Retinal pigment epithelial cell (primary cell): ENCODE measurements at regions not wholly inside any gene's neighbourhood (a gene's known extent, or its start where the extent isn't known, plus 50 kb on each side); places are given as distances from the start of the nearest gene placed in this dataset.
A peak's percentile ranks its signal among the peaks of the same experiment; 100 is the strongest.

Experiments
- DNase-seq: peaks from one replicate; pipeline ENCODE4 v3.0.0-alpha.2; 2010; ENCODE audit warnings: low read depth
- H3K4me3 ChIP-seq: 2 replicates; pipeline ENCODE4 v1.5.1; 2011; ENCODE audit warnings: mild to moderate bottlenecking, low read length, control low read depth, moderate library complexity
- TF ChIP-seq, protein P1 (sequence below): conservative IDR thresholded peaks from 2 replicates; pipeline ENCODE4 v1.5.1; 2011; ENCODE audit warnings: low read depth, low read length, control low read depth, inconsistent platforms

DNA sequence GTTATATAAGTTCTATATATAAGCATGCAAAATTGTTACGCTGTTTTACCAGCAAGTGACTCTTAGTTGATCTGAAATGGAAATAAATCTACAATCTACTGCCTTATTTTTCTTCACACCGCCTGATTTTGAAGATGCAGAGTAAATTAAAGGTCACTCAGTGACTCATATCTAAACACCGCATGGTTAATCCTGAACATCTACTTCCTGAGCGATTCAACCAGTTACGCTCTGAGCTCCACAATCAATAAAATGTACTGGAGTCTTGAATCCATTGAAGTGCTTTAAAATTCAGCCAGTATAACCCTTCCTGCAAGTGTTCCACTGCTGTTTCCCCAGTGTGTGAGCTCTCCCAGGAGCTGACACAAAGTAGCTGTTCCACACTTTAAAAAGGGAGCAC, 192.8 kb downstream of the SLC7A11 start:
- TF ChIP-seq, protein P1, sequence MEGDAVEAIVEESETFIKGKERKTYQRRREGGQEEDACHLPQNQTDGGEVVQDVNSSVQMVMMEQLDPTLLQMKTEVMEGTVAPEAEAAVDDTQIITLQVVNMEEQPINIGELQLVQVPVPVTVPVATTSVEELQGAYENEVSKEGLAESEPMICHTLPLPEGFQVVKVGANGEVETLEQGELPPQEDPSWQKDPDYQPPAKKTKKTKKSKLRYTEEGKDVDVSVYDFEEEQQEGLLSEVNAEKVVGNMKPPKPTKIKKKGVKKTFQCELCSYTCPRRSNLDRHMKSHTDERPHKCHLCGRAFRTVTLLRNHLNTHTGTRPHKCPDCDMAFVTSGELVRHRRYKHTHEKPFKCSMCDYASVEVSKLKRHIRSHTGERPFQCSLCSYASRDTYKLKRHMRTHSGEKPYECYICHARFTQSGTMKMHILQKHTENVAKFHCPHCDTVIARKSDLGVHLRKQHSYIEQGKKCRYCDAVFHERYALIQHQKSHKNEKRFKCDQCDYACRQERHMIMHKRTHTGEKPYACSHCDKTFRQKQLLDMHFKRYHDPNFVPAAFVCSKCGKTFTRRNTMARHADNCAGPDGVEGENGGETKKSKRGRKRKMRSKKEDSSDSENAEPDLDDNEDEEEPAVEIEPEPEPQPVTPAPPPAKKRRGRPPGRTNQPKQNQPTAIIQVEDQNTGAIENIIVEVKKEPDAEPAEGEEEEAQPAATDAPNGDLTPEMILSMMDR: no peak
- H3K4me3 ChIP-seq: peak overlapping the region; percentile 0
- peak; percentile 54 for DNase-seq

DNA sequence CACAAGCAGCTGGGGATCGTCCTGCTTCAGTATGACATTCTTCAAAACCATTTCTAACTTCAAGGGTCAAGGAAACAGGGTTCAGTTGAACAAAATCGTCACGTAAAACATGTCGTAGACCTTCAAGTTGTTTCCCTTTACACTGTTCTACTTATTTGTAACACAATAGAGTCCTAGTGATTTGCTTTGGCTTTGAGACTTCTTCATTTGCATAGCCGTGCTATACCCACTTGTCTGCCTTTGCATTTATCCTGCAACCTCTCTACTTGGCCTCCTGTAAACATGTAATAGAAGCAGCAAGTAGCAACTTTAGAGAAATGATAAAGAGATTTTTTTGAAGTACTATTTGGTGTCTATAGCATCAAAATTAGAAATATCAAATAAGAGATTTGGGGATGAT, 194.9 kb downstream of the SLC7A11 start:
- no peak overlapping the region for H3K4me3 ChIP-seq
- TF ChIP-seq, protein P1: no peak
- DNase-seq: no peak

DNA sequence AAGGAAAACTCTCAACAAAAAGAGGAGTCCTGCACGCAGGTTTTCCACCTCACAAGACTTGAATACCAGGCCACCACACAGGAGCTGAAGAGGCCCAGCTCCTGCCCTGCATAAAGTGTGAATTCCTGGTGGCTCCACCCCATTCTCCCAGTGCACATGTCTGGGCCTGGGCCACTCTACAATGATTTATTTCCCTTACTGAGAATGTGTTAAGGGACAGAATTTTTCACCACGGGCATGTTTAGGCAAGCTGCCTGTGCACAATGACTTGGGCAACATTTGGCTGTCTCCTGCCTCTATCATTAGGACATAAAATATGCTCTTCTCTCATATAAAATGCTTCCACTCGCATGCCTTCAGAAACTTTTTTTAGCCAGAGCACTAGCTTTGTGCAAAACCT, 197.1 kb downstream of the SLC7A11 start:
- H3K4me3 ChIP-seq: no peak overlapping the region
- no peak for DNase-seq
- TF ChIP-seq, protein P1: no peak

DNA sequence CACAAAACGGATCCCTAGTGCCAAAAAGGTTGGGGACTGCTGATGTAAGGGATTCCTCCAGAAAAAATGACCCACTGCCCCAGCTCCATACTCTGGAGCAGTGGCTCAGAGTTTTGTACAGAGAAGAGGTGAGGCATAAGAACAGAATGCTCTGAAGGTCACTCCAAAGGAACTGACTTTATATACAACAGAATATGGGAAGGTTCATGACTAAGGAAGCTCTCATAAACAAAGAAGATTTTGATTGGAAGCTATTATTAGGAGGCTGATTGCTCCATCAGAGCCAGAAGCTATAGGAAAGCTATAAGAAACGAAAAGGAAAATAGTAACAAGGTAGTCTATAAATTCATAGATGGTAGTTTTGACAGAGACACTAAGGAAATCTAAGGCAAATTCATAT, 203.1 kb downstream of the SLC7A11 start:
- H3K4me3 ChIP-seq: no peak overlapping the region
- DNase-seq: no peak
- TF ChIP-seq, protein P1: no peak

DNA sequence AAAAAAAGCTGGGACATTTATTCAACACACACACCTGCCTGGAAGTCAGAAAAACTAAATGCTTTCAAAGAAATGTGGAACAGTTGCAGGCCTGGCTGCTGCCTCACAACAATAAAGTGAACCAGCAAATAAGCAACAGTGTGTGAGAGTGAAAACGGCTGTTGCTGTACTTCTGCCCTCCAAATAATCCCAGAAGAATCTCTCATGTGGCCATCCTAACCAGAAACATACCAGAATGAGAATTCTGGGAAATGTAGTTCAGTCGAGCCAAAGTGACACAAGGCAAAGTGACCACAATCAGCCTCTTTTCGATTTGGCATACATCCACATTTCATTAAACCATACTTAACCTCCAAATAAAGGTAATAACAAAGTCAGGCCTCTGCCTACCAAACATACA, 204.5 kb downstream of the SLC7A11 start:
- no peak overlapping the region for H3K4me3 ChIP-seq
- no peak for DNase-seq
- TF ChIP-seq, protein P1: no peak

DNA sequence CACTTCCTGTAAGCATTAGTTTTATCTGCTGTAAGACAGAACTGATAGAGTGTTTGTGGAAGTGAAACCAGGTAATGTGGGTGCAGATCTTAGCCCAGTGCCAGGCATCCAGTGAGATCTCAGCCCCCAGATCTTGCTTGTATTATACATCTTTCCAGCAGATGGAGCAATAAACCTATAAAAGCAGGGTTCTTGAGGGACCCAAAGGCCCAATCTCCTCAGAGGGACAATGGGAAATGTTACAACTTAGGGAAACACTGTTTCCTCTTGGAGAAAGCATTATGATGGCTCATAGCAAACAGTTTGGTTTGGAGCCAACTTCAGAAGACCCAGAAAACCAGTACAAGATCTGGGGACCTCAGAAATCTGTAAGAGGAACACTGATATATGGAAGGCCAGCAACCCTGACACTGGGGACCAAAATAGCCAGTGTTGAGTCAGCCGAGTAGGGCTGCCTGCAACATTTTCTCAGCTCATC, 206.3 kb downstream of the SLC7A11 start:
- H3K4me3 ChIP-seq: no peak overlapping the region
- no peak for DNase-seq
- TF ChIP-seq, protein P1: peak; percentile 60

DNA sequence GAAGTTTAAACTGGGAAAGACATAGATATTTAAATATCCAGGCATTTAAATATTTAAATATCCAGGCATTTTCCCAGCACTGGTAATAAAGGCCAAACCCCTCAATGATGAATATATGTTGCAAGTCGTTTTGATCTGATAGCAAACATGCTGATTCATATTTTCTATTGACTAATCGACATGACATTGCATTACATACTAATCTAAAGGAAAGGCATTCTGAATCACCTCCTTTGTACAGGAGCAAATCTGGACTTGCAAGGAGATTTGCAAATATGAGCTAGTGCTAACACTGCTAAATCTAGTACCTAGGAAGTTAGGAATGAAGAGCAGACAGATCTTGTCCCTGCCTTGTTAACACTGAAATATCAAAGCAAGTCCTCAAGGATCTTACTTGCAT, 207.3 kb downstream of the SLC7A11 start:
- no peak for DNase-seq
- TF ChIP-seq, protein P1: no peak
- no peak overlapping the region for H3K4me3 ChIP-seq
